ENCODE measurements at regions not wholly inside any gene's neighbourhood (a gene's known extent, or its start where the extent isn't known, plus 50 kb on each side); places are given as distances from the start of the nearest gene placed in this dataset.
"Not testable (repeated sequence)": the region's sequence is repeated elsewhere in the genome, so short reads cannot be mapped to it uniquely, and the experiment has no call there.

- DNase-seq (ENCODE audit: low read depth in 2 of 2): no peak
Observed at GRCh38 chr7:68977385-68978055, 620.8 kb upstream of the AUTS2 start.

DNA sequence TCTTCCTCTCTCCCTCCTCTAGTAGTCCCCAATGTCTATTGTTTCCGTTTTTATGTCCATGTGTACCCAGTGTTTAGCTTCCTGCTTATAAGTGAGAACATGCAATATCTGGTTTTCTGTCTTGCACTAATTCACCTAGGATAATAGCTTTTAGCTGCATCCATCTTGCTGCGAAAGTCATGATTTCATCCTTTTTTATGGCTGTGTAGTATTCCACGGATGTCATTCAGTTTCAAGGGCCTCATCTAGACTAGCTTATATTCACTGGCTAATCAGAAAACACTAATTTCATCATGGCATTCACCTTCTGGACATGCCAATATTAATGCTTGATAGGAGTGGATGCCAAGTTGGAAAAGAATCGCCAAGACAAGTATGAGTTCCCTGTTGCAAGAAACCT, 619.6 kb upstream of the AUTS2 start:
- DNase-seq (ENCODE audit: low read depth in 2 of 2): no peak

DNA sequence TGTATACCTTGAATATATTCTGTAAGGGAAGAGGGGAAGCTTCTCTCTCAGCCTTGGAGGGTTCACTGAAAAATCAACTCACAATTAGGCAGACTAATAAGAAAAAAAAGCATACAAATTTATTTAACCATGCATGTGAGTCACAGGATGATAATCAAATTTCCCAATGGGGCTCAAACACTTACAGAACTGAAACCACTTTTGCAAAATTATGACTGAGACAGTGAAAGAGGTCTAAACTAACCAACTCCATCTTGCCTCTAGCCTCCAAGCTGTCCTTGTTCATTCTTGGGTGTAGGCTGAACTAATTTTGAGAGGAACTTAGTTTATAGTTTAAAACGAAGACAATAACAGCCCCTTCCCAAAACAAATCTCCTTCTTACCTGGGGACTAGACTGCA, 618.3 kb upstream of the AUTS2 start:
- DNase-seq (ENCODE audit: low read depth in 2 of 2): no peak

DNA sequence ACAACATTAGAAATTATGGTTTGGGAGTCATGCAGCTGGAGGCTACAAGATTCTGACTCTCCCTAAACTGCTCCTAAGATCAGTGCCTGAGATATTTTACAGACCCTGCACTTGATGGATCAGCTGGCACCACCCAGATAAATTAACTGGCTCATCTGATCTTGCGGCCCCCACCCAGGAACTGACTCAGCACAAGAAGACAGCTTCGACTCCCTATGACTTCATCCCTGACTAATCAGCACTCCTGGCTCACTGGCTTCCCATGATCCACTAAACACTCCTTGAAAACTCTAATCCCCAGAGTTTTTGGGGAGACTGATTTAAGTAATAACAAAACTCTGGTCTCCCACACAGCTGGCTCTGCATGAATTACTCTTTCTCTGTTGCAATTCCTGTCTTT, 617.8 kb upstream of the AUTS2 start:
- DNase-seq (ENCODE audit: low read depth in 2 of 2): not testable (repeated sequence)

GRCh38 chr7:68984306-68984705, 614.0 kb upstream of the AUTS2 start:
- DNase-seq (ENCODE audit: low read depth in 2 of 2): no peak

- no peak for DNase-seq (ENCODE audit: low read depth in 2 of 2)
Observed at GRCh38 chr7:68994841-68995240, 603.4 kb upstream of the AUTS2 start.

DNA sequence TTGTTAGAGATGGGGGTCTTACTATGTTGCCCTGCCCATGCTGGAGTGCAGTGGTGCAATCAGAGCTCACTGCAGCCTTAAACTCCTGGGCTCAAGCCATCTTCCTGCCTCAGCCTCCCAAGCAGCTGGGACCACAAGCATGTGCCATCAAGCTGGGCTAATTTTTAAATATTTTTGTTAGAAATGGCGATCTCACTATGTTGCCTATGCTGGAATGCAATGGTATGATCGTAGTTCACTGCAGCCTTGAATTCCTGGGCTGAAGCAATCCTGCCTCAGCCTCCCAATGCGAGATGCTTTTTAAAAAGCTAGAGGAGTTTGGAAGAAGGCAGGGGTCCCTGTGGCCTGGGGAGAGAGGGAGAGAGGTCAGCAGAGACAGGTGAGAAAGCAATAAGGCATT, 600.1 kb upstream of the AUTS2 start:
- no peak for DNase-seq (ENCODE audit: low read depth in 2 of 2)

DNA sequence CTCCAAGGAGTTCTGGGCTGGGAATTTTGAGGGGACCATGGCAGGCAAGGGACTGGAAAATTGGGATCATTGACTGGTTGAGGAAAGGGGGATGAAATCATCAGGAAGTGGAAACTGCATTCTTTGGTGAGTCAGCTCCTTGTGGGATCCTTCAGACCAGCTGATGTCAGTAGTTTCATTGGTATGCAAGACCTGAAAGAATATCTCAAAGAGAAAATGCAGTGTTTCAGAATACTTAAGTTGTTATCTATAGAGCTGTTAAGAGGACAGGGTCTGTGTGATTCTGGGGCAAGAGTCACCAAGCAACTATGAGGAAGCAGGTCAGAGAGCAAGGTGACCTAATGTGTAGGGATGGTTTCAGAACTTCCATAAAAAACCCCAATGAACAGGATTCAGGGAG, 595.9 kb upstream of the AUTS2 start:
- no peak for DNase-seq (ENCODE audit: low read depth in 2 of 2)

DNA sequence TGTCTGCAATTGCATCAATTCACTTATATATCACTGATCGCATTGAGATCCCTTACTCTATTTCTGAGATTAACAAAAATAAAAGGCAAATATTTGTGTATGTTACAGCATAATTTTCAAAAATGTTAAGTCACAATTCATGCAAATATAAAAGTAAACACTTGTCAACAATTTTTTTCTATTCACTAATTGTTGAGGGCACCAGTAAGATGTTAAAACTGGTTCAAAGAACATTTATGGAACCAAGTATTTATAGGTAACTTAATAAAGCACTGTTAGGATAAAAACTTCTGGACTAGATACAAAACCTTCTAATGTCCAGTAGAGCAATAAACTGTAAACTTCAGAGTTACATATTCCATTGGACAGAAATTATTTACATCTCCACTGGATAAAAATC, 586.1 kb upstream of the AUTS2 start:
- no peak for DNase-seq (ENCODE audit: low read depth in 2 of 2)

GRCh38 chr7:69017208-69017607, 581.1 kb upstream of the AUTS2 start:
- DNase-seq (ENCODE audit: low read depth in 2 of 2): no peak

GRCh38 chr7:69018200-69018599, 580.1 kb upstream of the AUTS2 start:
- no peak for DNase-seq (ENCODE audit: low read depth in 2 of 2)

DNA sequence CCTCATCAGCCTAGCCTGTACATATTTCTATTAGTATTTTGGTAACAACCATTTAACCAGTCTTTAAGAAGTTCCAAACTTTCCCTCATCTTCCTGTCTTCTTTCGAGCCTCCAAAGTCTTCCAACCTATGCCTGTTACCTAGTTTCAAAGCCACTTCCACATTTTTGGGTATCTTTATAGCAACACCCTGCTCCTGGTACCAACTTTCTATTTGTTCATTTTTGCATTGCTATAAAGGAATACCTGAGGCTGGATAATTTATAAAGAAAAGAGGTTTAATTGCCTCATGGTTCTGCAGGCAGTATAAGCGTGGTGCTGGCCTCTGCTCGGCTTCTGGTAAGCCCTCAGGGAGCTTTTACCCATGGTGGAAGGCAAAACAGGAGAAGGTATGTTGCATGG, 578.8 kb upstream of the AUTS2 start:
- no peak for DNase-seq (ENCODE audit: low read depth in 2 of 2)

DNA sequence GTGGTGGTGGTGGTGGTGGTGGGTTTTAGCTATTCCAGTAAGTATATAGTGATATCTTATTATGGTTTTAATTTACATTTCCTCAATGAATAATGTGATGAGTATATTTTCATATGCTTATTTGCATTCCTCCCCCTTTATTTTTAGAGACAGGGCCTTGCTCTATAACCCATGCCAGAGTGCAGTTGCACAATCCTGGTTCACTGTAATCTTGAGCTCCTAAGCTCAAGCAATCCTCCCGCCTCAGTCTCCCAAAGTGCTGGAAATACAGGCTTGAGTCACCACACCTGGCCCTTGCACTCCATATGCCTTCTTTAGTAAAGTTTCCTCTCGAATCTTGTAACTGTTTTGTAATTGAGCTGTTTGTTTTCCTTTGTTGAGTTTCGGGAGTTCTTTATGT, 577.7 kb upstream of the AUTS2 start:
- no peak for DNase-seq (ENCODE audit: low read depth in 2 of 2)

DNA sequence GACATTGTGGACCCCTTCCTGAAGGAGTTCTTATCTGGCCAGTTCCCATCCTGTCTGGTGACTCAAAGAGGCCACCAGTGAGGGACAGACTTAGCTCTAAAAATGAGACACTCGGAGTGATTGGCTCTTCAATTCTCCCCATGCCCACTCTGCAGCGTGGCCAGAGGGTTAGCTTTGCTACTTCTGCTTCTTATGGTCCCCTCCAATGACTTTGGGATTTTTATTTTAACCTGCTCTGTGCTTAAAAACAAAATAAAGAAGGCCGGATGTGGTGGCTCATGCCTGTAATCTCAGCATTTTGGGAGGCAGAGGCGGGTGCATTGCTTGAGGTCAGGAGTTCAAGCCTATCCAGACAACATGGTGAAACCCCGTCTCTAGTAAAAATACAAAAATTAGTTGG, 573.0 kb upstream of the AUTS2 start:
- DNase-seq (ENCODE audit: low read depth in 2 of 2): no peak

DNA sequence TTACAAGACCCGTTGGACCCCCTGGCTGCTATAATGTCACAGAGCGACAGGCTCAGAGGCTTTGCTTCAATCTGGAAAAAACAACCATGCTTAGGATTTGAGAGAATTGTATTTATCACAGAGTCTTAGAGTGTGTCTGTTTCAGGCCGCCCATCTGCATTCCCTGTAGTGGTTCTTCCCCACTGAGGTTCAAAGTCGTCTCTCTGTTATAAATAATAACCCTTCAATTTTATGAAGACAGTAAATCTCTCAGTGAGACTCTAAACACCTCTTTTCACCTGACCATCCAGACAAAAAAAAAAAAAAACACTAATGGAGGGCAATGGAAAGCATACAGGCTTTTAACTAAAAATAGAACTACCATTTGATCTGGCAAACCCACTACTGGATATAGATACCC, 565.4 kb upstream of the AUTS2 start:
- DNase-seq (ENCODE audit: low read depth in 2 of 2): no peak

DNA sequence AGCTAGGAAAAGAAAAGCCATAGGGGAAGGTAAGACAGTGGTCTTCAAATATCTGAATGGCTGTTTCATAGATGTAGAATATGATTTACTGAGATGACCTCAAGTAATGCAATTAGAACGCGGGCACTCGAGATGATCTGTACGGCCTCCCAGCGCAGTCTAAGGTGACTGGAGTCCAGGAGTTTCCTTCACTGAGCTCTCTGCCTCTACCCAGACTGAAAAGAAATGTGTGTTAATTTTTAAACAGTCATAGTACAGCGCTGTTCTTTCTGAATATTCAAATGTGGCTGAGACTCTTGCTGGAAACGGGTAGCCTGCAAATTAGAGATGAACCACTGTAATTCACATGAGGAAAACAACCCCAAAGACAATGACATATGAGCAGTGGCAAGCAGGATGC, 562.4 kb upstream of the AUTS2 start:
- DNase-seq (ENCODE audit: low read depth in 2 of 2): no peak

- DNase-seq (ENCODE audit: low read depth in 2 of 2): no peak
Observed at GRCh38 chr7:69036301-69036700, 562.0 kb upstream of the AUTS2 start.

DNA sequence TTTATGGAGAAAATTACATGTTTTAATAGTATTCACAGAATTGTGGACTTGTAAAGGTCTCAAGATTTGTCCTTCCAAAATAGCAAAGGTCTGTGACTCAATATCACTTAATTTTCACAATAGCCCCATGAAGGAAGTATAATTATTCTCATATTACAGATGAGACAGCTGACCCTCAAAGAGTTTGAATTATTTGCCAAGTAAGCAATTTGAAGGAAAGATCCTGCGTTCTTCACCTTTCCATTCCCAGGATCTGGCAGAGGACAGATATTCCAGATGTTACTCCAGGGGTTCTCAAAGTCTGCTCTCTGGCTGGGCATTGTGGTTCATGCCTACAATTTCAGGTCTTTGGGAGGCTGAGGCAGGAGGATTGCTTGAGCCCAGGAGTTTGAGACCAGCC, 559.4 kb upstream of the AUTS2 start:
- DNase-seq (ENCODE audit: low read depth in 2 of 2): no peak

DNA sequence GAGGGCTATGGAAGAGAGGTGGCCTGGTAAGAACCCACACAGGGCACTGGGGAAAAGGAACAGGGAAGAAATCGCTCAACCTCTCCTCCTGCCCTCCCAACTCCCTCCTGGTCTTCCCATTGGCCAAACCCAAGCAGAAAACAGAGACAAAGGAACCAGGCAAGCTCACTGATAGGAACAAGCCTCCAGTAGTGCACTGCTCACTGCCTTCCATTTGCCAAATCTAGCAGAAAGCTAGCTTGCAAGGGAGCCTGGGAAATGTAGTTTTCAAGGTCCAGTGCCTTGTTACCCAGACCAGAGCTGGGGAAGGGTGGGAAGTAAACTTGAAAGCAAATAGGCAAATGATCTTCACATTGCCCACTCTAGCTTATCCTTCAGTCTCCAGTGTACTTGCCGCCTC, 556.1 kb upstream of the AUTS2 start:
- no peak for DNase-seq (ENCODE audit: low read depth in 2 of 2)

DNA sequence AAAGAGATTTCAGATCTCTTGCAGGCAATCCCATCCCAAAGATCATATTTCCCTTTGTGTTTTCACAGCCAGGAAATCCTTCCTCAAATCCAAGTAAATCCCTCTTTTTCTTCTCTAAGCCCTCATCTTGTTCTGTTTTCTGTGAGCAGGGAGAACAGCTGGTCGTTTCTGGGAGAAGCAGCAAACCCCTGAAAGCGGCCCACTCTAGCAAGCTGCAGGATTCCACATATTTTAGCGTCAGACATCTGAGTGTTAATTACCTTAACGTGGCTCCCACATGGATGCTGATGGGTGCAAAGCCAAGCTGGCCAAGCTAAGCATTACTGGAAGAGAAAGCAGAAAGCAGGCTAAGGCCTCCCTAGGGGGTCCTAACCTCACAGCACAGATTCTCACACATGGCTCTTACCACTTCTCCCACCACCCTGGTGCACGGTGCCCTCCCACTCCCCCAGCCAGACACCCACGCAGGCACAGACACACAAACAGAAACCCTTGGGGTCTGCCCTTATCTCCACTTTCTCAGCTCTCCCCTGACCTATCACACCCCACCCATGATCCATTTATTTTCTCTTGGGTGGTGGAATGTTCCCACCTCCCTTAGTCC, 551.0 kb upstream of the AUTS2 start:
- DNase-seq (ENCODE audit: low read depth in 2 of 2): no peak

- no peak for DNase-seq (ENCODE audit: low read depth in 2 of 2)
Observed at GRCh38 chr7:69049326-69049725, 548.9 kb upstream of the AUTS2 start.

GRCh38 chr7:69052447-69052846, 545.8 kb upstream of the AUTS2 start:
- no peak for DNase-seq (ENCODE audit: low read depth in 2 of 2)

DNA sequence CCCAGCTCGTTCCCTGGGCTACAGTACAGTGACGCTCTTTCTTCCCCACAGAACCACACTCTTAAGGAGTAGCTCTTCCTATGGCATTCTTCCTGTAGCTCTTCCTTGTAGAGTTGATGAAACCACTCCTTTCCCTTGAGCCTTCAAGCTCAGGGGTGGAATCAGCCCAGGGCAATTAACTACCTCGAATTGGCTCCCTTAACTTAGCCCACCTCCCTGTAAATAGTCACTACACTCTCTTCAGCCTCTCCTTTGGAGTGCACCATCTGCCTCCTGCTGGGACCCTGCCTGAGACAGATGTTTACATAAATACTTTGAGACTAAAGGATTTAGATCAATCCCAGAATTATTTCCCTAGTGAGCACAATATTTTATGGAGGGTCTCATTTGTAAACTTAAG, 537.8 kb upstream of the AUTS2 start:
- DNase-seq (ENCODE audit: low read depth in 2 of 2): no peak
